Left lobe of liver (tissue), 2 donors: ENCODE measurements at regions not wholly inside any gene's neighbourhood (a gene's known extent, or its start where the extent isn't known, plus 50 kb on each side); places are given as distances from the start of the nearest gene placed in this dataset.

Experiments used
- ATAC-seq: fragments of 200-7000 bp; cut with Tn5 transposase; one replicate; pipeline ENCODE4 v1.9.1; 2020; ENCODE audit warnings: mild to moderate bottlenecking, moderate library complexity
- DNase-seq: peaks from one replicate; pipeline ENCODE4 v3.0.0-alpha.2; 2020; ENCODE audit warnings: low spot score
- donor health status: DM: no; HTN: no; CAD: no; lungs with moderate emphysema.
- donor health status: DM: no; HTN: yes; CAD: no.

DNA sequence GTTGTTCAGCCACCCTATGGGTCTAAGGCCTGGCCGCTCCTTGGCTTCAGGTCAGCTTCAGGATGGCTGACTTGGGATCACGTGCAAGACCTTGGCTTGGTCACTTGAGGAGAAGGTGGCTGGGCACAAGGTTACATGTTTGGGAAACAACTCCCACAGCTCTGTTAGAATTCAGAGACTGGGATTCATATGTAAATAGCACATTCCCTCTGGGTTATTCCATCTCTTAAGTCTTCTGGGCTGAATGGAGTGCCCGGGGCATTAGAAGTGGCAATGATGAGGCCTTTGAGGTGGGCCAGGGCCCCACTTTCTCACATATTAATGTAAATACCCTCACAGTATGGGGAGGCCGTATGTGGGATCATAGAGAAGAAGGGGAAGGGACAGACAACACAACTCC is 150.9 kb downstream of the EFNB2 start:
- DNase-seq (no peak), ATAC-seq (no peak)

DNA sequence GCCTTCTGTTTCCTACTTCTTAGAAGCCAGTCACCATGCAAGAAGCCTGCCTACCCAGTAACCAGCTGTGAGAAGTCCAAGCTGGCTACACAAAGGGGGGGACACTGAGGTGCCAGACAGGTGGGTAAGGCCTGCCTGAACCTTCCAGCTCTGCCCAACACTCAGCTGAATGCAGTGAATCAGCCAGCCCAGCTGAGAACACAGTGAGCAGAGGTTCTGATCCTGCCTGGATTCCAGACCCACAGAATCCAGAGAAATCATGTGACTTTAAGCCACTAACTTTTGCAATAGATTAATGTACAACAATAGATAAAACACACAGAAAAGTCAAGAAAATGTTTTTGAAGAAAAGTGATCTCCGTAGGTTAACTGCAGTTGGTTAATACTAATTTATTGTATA is 151.7 kb downstream of the EFNB2 start:
- DNase-seq (no peak), ATAC-seq (no peak)

DNA sequence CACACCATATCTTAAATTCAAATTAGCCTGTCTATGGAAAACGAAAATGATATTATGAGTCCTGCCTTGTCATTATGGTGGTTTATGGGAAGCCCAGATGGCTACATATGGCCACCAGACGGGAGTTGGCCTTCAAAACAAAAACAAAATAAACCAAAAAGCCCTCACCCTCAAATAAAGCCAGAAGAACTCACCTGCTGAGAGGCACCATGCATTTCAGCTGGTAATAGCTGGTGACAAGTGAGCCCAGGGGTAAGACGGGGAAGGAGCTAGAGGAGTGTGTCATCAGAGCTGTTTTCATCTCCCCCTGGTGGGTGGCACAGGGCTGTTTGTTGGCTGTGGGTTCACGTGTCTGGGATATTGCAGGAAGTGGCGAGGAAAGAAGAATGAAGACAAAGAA is 152.9 kb downstream of the EFNB2 start:
- no peak for ATAC-seq
- no peak for DNase-seq

DNA sequence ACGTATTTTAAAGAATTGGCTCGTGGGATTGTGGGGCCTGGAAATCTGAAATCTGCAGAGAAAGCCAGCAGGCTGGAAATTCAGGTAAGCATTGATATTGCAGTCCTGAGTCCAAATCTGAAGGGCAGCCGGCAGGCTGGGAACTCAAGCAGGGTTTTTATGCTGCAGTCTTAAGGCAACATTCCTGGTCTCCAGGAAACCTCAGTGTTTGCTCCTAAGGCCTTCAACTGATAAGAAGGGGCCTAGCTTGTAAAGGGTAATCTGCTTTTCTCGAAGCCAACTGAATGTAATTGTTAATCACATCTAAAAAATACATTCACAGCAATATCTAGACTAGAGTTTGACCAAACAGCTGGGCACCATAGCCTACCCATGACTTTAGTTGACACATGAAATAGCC is 154.4 kb downstream of the EFNB2 start:
- no peak for ATAC-seq
- no peak for DNase-seq

DNA sequence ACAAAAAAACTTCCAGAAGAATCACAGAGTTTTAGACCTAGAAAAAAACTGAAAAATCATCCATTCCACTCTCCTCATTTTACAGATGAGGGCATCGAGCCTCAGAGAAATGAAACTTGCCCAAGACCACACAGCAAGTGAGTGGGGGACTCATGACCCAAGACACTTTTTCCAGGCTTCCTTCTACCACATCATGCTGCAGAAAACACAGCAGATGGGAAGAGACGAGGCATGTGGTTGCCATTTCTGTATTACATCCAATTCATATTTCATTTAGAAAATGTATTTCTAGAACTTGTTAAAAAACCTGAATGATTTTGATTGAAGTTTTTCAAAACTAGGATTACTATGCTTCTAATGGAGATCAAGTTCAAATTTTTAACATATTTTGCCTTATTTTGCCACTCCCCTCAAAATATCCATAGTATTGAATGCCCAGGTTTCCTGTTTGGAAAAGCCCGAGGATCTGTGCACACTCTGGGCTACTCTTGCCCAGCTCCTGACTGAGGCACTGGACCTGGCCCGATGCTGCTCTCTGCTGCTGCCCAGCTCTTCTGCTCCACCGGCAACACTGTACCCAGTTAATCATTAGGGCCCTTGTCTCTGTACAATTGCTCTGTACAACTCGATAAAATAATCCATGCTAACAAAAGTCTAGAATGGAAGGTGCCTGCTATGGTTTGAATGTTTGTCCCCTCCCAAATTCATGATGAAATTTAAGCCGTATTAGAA is 157.4 kb downstream of the EFNB2 start:
- no peak for DNase-seq
- no peak for ATAC-seq

DNA sequence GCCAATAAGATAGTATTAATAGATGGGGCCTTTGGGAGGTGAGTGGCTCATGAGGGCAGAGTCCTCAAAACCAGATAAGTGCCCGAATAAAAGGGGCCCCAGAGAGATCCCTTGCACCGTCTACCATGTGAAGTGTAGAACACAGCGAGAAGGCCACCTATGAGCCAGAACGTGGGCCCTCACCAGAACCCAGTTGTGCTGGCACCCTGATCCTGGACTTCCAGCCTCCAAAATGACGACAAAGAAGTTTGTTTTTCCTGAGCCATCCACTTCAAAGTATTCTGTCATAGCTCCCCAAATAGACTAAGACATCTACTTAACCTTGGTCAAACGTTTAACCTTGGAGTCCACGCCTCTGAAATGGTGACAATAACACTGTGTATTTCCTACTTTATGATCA is 158.1 kb downstream of the EFNB2 start:
- no peak for ATAC-seq
- DNase-seq = no peak

DNA sequence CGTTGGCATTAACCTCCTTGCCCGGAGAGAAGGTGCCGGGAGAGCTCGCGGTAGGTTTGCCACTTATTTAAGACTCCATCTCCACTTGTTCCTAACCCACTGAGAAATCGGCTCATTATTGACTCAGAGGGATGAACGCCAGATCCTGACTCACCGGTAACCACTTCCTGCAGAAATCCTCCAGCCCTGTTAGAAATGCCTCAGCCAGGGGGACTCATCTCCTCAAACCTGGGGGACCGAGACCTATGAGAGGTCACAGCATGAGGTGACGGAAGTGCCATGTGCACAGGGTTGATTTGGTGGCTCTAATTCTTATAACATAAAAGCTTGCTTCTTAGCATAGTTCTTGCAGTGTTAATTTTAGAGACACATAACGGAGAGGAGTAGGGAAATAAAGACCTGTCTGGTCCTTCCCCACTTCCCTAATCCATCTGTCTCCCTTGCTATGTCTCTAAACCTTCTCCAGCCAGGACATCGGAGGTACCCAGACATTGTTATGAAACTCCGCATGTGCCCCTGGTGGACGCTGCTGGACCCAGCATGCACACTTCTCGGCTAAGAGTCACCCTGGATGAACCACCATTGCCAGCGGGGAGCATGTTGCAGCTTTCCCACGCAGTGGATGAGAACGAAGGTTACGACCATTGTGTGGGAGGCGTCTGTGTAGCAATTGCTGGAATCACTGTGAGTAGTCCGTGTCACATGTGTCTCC is 158.9 kb downstream of the EFNB2 start:
- DNase-seq (no peak), ATAC-seq (no peak)

DNA sequence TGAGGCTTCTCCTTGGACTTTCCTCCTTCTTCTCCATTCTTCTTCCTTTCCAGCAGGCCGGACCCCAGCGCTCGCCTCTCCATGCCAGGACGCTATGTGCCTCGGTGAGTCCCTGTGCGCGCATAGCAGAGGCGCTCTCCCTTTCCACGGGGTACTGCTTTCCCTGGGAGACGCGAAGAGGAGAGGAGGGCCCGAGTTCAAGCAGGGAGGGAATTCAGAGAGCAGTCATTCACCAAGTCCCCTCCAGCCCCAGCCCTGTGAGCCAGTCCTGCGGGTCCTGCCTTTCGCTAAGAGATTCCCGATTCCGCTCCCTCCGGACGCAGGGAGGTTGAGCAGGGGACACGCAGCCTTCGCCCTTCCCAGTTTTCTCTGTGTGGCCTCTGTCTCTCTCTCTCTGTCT is 160.4 kb downstream of the EFNB2 start:
- ATAC-seq = no peak
- DNase-seq = no peak

DNA sequence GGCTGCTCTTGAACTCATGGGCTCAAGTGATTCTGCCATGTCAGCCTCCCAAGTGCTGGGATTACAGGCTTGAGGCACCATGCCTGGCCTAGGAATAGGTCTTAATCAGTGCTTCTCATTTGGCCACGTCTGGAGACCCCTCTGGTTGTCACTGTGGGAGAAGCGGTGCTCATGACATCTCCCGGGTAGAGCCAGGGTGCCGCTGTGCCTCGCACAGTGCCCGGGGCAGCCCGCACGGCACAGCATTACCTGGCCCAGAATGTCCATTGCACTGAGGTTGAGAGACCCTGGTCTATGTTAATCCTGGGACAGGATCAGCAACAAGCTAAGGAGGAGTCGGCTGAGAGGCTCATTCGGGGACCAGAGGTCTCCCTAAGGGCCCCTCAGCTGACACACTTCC is 160.8 kb downstream of the EFNB2 start:
- no peak for ATAC-seq
- no peak for DNase-seq

DNA sequence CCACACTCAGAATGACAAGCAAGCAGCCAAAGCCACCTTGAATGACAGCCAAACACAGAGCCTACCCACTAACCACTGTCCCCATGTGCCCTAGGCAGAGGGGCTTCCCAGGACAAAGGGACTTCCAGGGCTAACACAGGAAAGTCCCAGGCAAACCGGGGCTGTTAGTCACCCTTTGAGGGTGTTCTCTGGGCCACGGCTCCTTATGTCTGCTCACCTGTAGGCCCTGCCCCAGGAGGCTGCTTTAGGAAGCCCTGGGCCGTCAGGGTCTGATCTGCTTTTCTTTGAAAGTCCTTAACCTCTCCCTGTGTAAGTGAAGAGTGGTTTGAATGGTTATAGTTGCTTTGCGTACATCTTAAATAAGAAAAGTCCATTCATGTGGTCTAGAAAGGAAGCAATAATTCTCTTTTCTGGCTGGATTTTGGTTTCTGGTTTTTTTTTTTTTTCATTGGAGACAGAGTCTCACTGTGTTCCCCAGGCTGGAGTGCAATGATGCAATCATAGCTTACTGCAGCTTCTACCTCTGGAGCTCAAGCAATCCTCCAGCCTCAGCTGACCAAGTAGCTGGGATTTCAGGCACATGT is 161.4 kb downstream of the EFNB2 start:
- no peak for ATAC-seq
- no peak for DNase-seq

DNA sequence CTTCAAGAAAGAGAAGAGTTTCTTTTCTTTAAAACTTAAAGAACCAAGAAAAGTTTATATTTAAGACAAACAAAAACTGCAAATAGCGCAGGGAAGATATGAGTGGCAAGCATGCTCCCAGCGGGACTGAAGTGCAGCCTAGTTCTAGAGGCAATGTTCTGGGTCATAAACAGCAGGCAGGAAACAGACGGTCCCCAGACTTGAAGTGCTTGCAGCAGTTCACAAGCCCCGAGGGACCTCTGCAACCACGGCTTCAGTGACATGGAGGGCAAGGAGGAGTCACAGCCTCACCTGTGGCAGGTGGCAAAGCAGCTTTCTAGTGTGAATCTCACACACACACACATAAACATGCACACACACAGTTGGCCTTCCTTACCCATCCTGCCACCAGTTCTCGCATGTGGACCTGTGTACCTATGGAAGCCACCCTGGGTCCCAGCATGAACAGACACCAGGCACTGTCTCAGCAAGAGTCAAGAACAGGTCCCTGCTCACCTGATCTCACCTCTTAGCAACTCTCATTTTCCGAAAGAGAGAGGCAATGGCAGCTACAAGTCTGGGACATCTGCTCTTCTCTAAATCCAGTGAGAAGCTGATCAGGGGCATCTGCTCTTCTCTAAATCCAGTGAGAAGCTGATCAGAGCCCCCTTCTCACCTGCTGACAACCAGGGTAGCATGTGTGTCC is 162.0 kb downstream of the EFNB2 start:
- no peak for ATAC-seq
- DNase-seq = no peak

DNA sequence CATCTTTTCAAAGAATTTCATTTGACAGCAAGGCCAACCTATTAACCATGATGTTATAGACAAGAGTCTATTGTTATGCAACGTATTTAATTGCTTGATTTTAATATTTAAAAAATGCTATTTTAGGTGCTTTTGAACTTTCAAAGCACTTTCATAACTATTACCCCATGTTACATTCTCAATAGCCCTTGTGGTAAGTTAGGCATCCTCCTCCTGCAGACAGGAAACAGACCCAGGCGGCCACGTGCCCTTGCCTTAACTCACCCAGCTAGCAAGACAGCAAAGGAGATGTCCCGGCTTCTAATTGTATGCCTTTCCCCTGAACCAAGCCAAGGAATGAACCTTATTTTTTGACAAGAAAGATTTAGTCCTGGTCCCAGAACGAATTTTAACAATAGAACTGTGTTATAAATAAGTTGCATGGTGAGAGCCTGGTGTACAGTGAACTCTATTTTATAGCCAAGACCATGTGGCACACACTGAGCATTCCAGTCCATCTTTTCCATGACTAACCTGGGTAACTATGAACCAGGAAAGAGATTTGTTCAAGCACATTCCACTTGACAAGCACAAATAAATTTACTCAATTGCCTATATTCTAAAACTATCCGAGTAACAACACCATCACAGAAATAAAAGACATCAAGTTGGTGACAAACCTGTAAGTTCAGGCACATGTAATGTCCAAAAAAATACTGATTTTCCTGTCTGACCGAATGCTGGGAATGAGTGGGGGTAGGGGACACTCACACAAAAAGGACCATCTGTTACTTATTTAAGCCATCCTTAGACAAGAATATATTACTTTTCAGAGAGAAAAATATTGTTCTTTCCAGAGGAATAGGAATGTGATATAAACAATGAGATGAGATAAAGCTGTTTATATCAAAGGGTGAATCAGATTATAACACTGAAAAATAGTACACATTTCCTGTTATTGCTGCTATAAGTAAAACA is 163.0 kb downstream of the EFNB2 start:
- no peak for DNase-seq
- no peak for ATAC-seq

DNA sequence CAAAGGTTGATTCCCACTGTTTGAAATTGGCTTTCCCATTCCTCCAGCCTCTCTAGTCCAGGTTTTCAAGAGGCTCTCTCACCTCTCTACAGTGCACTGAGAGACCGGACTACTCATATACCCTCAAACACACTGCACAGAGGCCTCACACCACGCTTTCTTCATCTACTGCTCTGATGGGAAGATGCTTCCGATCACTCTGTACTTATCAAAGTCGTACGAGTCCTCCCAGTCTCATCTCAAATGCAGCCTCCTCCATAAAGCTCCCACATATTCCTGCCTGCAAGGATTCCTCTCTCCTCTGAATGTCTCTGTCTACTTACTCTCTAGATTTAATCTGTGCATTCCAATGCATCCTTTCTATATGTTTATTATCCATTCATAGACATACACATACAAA is 164.4 kb downstream of the EFNB2 start:
- ATAC-seq = no peak
- no peak for DNase-seq

DNA sequence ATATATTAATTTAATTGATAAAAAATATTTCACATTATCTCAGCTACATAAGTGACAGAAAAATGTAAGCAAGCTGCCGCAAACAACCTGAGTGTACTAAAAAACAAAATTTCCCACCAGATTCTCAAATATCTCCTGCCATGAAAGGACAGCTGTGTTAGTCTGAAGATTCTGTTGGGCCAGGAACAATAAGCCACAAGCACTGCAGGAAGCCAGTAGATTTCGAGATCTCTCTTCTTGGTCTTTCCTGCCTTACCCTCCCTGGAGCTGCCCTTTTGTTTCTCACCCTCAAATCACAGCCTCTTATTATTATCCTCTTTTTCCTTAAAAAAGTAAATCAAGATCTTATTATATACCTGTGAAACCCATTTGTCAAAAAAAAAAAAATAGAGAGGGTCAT is 165.6 kb downstream of the EFNB2 start:
- DNase-seq = no peak
- ATAC-seq = no peak

DNA sequence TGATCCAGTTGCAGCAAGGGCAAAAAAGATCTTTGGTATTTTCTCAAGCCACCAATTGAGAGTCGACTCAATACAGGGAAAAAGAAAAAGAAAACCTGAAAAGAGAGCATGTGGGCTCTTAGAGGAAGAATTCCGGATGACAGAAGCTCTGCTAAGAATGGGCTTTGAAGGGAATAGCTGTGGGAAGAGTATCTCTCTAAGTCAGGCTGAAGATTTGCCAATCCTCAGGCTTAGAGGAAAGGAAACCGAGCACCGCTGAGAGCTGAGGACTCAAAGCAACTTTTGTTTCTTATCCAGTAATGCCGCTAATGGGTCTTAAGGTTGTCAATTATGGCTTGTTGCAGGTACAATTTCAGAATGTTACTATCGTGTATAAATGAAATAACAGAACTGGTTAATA is 166.4 kb downstream of the EFNB2 start:
- DNase-seq (no peak), ATAC-seq (no peak)

DNA sequence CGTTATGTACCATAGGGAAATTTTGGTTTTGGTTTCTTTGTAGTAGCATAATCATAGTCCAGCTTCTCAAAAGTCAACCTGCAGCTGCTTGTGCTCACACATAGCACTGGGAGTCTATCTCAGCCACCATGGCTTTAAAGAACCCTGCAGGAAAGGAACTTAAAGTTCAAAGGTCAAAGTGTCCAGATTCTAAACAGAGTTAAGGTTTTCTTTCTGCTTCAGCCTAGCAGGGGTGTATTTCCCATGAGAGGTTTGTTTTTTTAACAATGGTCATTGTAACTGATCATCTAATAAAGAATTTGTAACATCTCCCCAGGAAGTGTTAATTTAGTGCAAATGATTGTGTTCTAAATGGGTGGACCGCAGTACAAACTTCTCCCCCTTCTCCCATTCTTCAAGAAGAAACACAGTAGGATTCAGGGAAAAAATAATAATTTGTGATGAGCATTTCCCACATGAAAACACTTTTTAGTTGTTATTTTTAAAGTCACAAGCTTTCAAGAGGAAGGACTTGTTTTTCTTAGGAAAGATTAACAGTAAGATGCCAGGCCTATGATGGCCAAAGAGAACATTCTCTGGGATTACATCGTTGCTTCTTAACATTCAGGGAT is 168.0 kb downstream of the EFNB2 start:
- DNase-seq = no peak
- no peak for ATAC-seq

DNA sequence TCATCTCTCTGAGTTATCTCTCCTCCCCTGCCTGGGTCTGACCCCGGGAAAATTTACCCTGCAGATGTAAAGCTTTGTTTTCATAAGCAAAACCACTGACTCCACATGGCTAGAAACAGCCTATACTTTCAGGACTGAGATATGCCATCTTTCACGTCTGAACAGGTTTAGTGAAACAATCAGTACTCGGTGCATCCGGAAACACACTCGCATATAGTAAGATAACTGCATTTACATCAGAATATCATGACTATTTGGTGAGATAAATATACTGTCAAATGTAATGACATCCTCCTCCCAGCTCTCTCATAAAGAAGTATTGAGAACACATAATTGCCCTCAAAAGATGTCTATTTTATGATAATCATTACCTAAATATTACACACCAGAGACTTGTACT is 172.8 kb downstream of the EFNB2 start:
- DNase-seq (no peak), ATAC-seq (no peak)

DNA sequence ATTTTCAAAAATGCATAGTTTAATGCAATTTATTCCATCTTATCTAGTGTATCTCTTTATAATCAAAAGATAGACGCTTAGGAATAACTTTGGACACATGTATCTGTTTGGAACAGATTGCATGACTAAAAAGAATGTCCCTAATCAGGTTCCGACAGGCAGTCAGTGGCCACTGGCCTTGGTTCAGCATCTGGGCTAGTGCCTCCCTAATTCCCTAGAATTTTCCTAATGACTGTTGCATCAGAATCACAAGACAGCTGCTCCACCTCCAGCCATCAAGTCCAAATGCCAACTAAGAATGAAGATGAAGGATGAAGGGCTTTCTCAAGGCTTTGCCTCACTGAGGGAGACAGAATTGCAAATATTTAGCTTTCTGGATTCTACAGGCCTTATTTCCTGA is 173.8 kb downstream of the EFNB2 start:
- ATAC-seq = no peak
- DNase-seq = no peak

DNA sequence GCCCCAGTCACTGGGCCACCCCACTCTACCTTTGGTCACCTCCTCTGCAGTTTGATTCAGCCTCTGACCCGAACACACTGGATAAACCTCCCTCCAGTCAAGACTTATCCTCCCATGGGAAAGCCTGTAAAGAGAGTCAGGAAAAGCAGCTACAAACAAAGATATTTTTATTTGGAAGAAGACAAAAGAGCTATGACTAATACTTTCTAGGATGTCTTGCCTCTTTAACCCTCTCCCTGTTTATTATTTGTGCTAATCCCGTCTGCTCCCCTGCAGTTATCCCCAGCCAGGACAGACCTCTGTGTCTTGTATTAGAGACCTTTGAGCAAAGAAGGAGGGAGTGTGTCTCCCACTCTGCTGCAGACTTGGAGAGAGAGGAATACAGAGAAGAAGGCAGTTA is 178.3 kb downstream of the EFNB2 start:
- DNase-seq = no peak
- ATAC-seq = no peak

DNA sequence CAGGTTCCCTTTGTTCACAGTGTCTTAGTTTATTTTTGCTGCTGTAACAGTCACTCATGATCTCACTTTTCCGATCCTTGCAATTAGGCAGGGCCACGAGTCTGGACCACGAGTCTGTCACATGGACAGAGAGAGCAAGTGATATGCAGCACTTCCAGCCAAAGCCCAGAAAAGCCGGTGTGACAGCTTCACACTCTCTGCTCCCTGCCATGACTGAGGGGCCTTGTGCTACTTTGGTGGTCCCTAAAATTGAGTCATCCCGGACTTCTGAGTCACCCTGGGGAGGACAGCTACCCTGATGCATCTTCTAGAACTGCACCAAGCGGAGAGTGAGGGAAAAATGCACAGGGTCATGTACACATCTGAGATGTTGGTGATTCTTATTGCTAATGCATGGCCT is 179.6 kb downstream of the EFNB2 start:
- DNase-seq (no peak), ATAC-seq (no peak)
